Activated CD4-positive, alpha-beta T cell treated with anti-CD3 and anti-CD28 coated beads for 36 hours (primary cell): ENCODE measurements at regions not wholly inside any gene's neighbourhood (a gene's known extent, or its start where the extent isn't known, plus 50 kb on each side); places are given as distances from the start of the nearest gene placed in this dataset.
"Not testable (repeated sequence)": the region's sequence is repeated elsewhere in the genome, so short reads cannot be mapped to it uniquely, and the experiment has no call there.

Source experiments
- ATAC-seq: fragments of 200-7000 bp; cut with Tn5 transposase; one replicate; pipeline ENCODE4 v1.10.0; 2021; ENCODE audit warnings: mild to moderate bottlenecking, moderate library complexity
- CTCF ChIA-PET: fragments of 350-600 bp; sonication (Branson Sonifier 250); formaldehyde crosslinking; loops from one replicate; lab custom pipeline; 2021; ENCODE audit warnings: antibody characterized with exemption; lab: Charles Lee
- POLR2A ChIA-PET: fragments of 350-600 bp; sonication (Branson Sonifier 250); formaldehyde crosslinking; loops from one replicate; lab custom pipeline; 2021; ENCODE audit warnings: antibody characterized with exemption, inconsistent platforms; lab: Charles Lee
- DNase-seq: peaks from one replicate; pipeline ENCODE4 v3.0.0-alpha.2; 2020
- H3K27ac Mint-ChIP-seq: one replicate; pipeline ENCODE4 v1.8.0; 2021; ENCODE audit warnings: mixed read lengths
- H3K27me3 Mint-ChIP-seq: one replicate; pipeline ENCODE4 v1.8.0; 2021; ENCODE audit warnings: mixed read lengths
- H3K36me3 Mint-ChIP-seq: one replicate; pipeline ENCODE4 v1.8.0; 2021; ENCODE audit warnings: low read depth, mixed read lengths
- H3K4me1 Mint-ChIP-seq: one replicate; pipeline ENCODE4 v1.8.0; 2021; ENCODE audit warnings: mixed read lengths
- H3K4me3 Mint-ChIP-seq: one replicate; pipeline ENCODE4 v1.8.0; 2021; ENCODE audit warnings: mild to moderate bottlenecking, moderate library complexity, mixed read lengths
- H3K9me3 Mint-ChIP-seq: one replicate; pipeline ENCODE4 v1.8.0; 2021; ENCODE audit warnings: low read depth, mixed read lengths
- intact Hi-C, 2 experiments: fragments of 100-400 bp; cut with DNase I in 1 of 2; cut with micrococcal nuclease in 1 of 2; formaldehyde crosslinking; loops; one replicate each; pipeline versions ENCODE4 v1.14.2 to v1.15.1; 2022 to 2024; cut with DNase I, micrococcal nuclease

DNA sequence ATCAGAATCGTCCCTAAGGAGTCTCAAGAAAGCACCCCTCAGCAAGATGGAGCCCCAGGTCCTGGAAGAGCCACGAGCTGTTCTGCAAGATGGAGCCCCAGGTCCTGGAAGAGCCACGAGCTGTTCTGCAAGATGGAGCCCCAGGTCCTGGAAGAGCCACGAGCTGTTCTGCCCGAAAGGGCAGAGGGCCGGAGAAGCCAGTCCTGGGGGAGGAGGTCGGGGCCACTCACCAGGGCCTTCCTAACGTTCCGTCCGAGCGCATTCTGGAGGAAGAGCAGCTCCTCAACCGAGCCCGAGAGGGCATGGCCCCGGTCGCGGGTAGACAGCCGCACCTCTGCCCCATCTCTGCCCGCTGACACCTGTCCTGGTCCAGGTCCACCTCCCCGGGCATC, 170.8 kb downstream of the BRD1 start:
- Mint-ChIP-seq H3K4me1 (peaks cover 42% of the 10 kb centered on the region), H3K27ac (peak overlapping the region; percentile 81), H3K36me3 (peaks cover 23% of the 10 kb centered on the region), H3K4me3 (peak overlapping the region; percentile 92)
- DNase-seq (peak; percentile 68), ATAC-seq (peak; percentile 71)
- CTCF ChIA-PET, result interaction anchor here (0.5 to 1.1 kb wide), 6 partner anchors 19 to 587 kb away, joined by 3 to 5 read pairs (median 3); no protein-coding TSS in a partner anchor
- POLR2A ChIA-PET, H3K27me3 Mint-ChIP-seq, H3K9me3 Mint-ChIP-seq: not testable (repeated sequence)
- intact Hi-C loops, result loop anchor here in 1 of 2 experiments (1.0 kb wide), 2 partner anchors 170 to 261 kb away; partner anchors contain the start of genes ALG12, BRD1 and CRELD2

DNA sequence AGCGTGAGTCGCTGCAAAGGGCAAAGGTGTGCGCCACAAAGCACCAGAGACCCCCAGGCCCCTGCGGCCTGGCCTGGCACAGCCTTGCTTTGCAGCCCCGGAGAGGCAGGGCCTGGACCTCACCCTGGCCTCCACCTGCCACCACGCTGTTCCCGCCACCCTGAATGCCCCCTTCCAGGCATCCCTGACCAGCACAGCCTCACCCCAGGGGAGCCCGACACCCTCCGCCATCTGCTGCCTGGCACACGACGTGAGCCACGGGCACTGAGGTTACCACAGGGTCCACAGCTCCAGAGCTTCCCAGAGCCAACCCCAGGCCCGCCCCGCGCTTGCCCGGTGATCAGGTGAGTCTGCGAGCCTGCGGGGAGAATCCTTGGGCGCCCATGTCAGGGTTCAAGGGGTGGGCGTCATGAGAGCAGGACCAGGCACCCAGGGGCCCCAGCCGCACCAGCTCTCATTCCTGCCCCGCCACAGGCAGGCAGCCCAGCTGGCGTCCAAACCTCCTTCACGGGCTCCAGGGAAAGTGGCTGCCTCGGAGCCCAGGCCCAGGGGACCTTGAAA, 171.3 kb downstream of the BRD1 start:
- Mint-ChIP-seq H3K36me3 (peaks cover 24% of the 10 kb centered on the region), H3K27ac (no peak overlapping the region), H3K27me3 (no peaks in the 10 kb centered on the region), H3K9me3 (no peaks in the 10 kb centered on the region), H3K4me3 (peak overlapping the region; percentile 92), H3K4me1 (peaks cover 40% of the 10 kb centered on the region)
- no peak for DNase-seq
- intact Hi-C loops, result no loop called here
- POLR2A ChIA-PET, result interaction anchor here (0.6 kb wide), 1 partner anchor 13 kb away, joined by 3 read pairs; no protein-coding TSS in a partner anchor
- no peak for ATAC-seq
- CTCF ChIA-PET, result interaction anchor here (0.5 to 1.1 kb wide), 5 partner anchors 18 to 234 kb away, joined by 3 to 5 read pairs (median 3); no protein-coding TSS in a partner anchor

DNA sequence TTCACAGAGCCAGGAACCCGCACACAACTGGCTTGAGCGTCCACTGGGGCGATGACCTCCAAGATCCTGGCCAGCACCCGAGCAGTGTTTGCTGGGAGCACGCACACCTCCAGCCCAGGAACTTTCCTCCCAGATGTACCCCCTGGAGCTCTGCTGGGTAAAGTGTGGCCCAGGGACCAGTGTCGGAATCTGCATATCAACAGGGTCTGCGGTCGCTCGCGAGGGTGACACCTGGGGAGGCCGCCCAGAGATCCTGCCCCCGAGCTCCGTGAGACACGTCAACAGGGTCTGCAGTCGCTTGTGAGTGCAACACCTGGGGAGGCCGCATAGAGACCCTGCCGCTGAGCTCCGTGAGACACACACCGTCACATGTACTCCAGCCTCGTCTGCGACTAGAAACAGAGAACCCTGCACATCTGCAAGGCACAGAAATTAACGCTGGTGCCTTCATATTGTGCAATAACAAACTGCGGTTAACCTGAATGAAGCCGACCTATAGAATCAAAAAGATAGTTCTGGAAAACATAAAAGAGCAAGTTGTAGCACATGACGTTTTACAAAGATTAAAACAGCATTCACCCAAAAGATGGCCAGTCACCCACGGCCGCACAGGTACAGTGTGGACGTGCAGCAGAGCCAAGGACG, 172.4 kb downstream of the BRD1 start:
- ATAC-seq (no peak), DNase-seq (no peak)
- intact Hi-C loops, result no loop called here
- ChIA-PET CTCF (no interaction called here), POLR2A (interaction anchor here (0.6 kb wide), 1 partner anchor 22 kb away, joined by 3 read pairs; no protein-coding TSS in a partner anchor)
- no peaks in the 10 kb centered on the region for H3K9me3 Mint-ChIP-seq
- H3K4me3 Mint-ChIP-seq, result peak overlapping the region; percentile 92
- H3K36me3 Mint-ChIP-seq, result peaks cover 26% of the 10 kb centered on the region
- peaks cover 41% of the 10 kb centered on the region for H3K4me1 Mint-ChIP-seq
- H3K27ac Mint-ChIP-seq, result peak overlapping the region; percentile 55
- no peaks in the 10 kb centered on the region for H3K27me3 Mint-ChIP-seq

DNA sequence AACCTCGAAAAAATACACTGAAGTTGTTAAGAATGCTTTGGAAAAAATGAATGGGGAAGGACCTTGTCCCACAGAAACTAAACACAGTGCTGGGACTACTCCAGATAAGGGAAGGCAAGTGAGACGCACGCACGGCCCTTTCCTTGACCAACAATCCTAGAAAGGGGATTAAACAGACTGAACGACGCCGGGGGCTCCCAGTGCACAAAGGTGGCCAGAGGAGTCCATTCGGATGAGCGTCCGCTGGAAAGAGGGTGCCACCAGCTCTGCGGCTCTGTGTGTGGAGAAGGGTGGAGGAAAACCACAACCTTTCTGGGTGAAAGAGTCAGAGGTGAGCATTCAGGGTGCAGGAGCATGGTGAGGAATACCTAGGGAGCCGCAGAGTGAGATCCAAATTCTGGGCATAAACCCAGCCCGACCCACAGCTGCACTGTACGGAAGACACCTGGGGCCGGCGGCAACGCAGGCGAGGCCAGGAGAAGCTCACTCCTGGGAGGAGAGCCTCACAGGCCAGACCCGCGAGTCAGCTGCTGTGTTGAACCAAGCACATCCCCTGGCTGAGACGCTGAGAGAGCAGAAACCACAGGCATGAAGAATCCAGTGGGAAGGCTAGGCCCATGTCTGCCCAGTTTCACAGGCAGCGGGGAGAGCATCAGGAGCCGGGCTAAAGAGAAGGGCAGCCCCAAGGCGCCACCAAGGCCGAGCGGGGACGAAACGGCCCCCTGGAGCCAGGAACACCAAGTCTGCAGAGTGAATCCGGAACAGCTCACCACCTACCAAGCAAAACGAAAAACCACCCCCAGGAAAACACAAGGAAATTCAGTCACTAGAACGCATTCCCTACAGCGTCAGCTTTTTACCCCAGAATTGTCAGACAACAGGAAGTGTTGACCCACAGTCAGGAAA, 177.1 kb downstream of the BRD1 start:
- CTCF ChIA-PET, result no interaction called here
- no peak for DNase-seq
- H3K36me3 Mint-ChIP-seq, result peaks cover 20% of the 10 kb centered on the region

GRCh38 chr22:49649166-49650068, 178.3 kb downstream of the BRD1 start:
- POLR2A ChIA-PET, result no interaction called here
- CTCF ChIA-PET, result interaction anchor here (0.7 to 0.8 kb wide), 3 partner anchors 19 to 268 kb away, joined by 3 to 6 read pairs (median 4); no protein-coding TSS in a partner anchor
- Mint-ChIP-seq H3K9me3 (no peaks in the 10 kb centered on the region), H3K36me3 (peaks cover 15% of the 10 kb centered on the region), H3K4me1 (peaks cover 20% of the 10 kb centered on the region), H3K27me3 (no peaks in the 10 kb centered on the region), H3K27ac (no peak overlapping the region), H3K4me3 (no peak overlapping the region)
- DNase-seq (no peak), ATAC-seq (no peak)
- intact Hi-C loops, result no loop called here

More for the DNA sequence above, 177.1 kb downstream of the BRD1 start:
- POLR2A ChIA-PET, result no interaction called here
- no peak overlapping the region for H3K27ac Mint-ChIP-seq
- no peaks in the 10 kb centered on the region for H3K9me3 Mint-ChIP-seq
- H3K4me1 Mint-ChIP-seq, result peaks cover 30% of the 10 kb centered on the region
- H3K27me3 Mint-ChIP-seq, result no peaks in the 10 kb centered on the region
- no peak overlapping the region for H3K4me3 Mint-ChIP-seq
- intact Hi-C loops, result no loop called here
- no peak for ATAC-seq

GRCh38 chr22:49648053-49648452, 179.6 kb downstream of the BRD1 start:
- H3K27ac Mint-ChIP-seq, result no peak overlapping the region
- DNase-seq (no peak), ATAC-seq (no peak)
- H3K36me3 Mint-ChIP-seq, result peaks cover 15% of the 10 kb centered on the region
- ChIA-PET CTCF (no interaction called here), POLR2A (no interaction called here)
- H3K27me3 Mint-ChIP-seq, result no peaks in the 10 kb centered on the region
- intact Hi-C loops, result no loop called here
- H3K4me3 Mint-ChIP-seq, result no peak overlapping the region
- H3K4me1 Mint-ChIP-seq, result peaks cover 13% of the 10 kb centered on the region
- H3K9me3 Mint-ChIP-seq, result no peaks in the 10 kb centered on the region

DNA sequence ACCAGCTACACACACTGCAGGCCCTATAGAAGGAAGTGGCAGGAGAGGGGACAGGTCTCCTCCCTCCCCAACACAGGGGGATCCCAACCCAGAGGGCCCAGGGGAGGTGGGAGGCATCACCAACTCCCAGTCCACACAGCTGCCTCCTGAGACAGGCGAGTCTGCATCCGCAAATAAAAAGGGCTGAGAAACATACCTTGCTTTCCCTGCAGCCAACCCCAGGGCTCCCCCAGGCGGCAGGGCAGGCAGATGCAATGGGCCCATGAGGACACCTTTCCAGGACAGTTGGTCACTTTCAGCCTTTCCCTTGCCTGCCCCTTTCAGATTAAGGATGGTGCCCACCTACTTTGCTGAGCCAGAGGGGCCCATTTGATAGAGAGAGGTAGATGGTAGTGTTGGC, 180.0 kb downstream of the BRD1 start:
- DNase-seq (no peak), ATAC-seq (no peak)
- CTCF ChIA-PET, result no interaction called here
- Mint-ChIP-seq H3K4me3 (no peak overlapping the region), H3K27ac (no peak overlapping the region), H3K36me3 (peaks cover 14% of the 10 kb centered on the region), H3K4me1 (peaks cover 13% of the 10 kb centered on the region), H3K27me3 (no peaks in the 10 kb centered on the region), H3K9me3 (no peaks in the 10 kb centered on the region)
- intact Hi-C loops, result no loop called here
- POLR2A ChIA-PET, result no interaction called here

- POLR2A ChIA-PET, result no interaction called here
- CTCF ChIA-PET, result no interaction called here
These were observed 180.8 kb downstream of the BRD1 start for GRCh38 chr22:49646876-49647275.

DNA sequence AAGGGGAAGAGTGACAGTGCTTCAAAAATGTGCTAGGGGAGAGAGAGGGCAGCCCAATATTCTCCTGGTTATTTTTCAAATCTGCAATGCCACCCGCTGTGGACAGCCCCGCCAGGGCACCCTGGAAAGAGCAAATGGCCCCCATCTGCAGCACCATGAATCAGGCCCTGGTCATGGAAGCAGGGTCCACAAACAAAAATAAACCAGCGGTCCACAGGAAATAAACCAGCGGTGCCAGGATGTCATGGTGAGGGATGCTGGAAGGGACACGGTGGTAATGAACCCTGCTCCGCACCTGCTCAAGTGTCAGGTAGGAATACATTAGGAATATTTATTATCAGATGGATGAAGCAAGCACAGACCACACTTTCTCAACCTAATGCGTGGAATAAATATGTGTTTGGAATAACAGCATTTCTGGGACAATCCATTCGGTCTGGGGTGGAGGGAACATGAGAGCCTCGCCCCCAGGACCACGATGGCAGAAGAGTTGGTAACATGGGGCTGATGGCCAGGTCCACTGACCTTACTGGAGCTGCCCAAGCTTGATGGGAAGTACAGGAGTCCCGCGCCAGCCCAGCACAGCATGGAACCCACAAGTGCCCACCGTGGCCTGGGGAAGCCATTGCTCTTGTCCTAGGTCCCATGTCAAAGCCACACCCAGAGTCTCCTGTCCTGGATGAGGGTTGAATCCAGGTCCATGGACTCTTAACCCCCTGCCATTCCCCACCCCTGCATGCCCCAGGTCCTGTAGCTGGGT, 181.7 kb downstream of the BRD1 start:
- intact Hi-C loops, result no loop called here
- ChIA-PET CTCF (no interaction called here), POLR2A (no interaction called here)
- no peak overlapping the region for H3K4me3 Mint-ChIP-seq
- peaks cover 7% of the 10 kb centered on the region for H3K36me3 Mint-ChIP-seq
- ATAC-seq (no peak), DNase-seq (no peak)
- no peaks in the 10 kb centered on the region for H3K27me3 Mint-ChIP-seq
- peaks cover 9% of the 10 kb centered on the region for H3K4me1 Mint-ChIP-seq
- no peak overlapping the region for H3K27ac Mint-ChIP-seq
- no peaks in the 10 kb centered on the region for H3K9me3 Mint-ChIP-seq

More at GRCh38 chr22:49646876-49647275, 180.8 kb downstream of the BRD1 start:
- no peak for DNase-seq
- Mint-ChIP-seq H3K4me3 (no peak overlapping the region), H3K36me3 (peaks cover 8% of the 10 kb centered on the region), H3K9me3 (no peaks in the 10 kb centered on the region), H3K4me1 (peaks cover 9% of the 10 kb centered on the region), H3K27ac (no peak overlapping the region), H3K27me3 (no peaks in the 10 kb centered on the region)
- ATAC-seq, result no peak
- intact Hi-C loops, result no loop called here

- no peak for DNase-seq
- Mint-ChIP-seq H3K4me3 (no peak overlapping the region), H3K36me3 (peaks cover 4% of the 10 kb centered on the region), H3K27ac (no peak overlapping the region), H3K4me1 (peaks cover 8% of the 10 kb centered on the region), H3K9me3 (no peaks in the 10 kb centered on the region), H3K27me3 (no peaks in the 10 kb centered on the region)
- ATAC-seq, result no peak
- ChIA-PET CTCF (no interaction called here), POLR2A (no interaction called here)
- intact Hi-C loops, result no loop called here
These were observed 182.4 kb downstream of the BRD1 start for GRCh38 chr22:49645257-49645656.
